ENCODE measurements at regions not wholly inside any gene's neighbourhood (a gene's known extent, or its start where the extent isn't known, plus 50 kb on each side); places are given as distances from the start of the nearest gene placed in this dataset.
"Not testable (repeated sequence)": the region's sequence is repeated elsewhere in the genome, so short reads cannot be mapped to it uniquely, and the experiment has no call there.

DNA sequence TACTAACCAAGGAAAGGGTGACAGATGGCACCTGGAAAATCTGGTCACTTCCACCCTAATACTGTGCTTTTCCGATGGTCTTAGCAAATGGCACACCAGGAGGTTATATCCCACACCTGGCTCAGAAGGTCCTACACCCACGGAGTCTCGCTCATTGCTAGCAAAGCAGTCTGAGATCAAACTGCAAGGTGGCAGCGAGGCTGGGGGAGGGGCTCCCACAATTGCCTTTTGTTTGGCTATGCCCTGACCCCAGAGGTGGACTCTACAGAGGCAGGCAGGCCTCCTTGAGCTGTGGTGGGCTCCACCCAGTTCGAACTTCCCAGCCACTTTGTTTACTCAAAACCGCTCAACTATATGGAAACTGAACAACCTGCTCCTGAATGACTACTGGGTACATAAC lies 50.3 kb upstream of the UGT2B15 start:
- H3K27me3 Mint-ChIP-seq; H3K4me1 Mint-ChIP-seq; H3K36me3 Mint-ChIP-seq (ENCODE audit: low read depth); H3K4me3 Mint-ChIP-seq; ATAC-seq; H3K9me3 Mint-ChIP-seq; H3K27ac Mint-ChIP-seq; DNase-seq: not testable (repeated sequence)

DNA sequence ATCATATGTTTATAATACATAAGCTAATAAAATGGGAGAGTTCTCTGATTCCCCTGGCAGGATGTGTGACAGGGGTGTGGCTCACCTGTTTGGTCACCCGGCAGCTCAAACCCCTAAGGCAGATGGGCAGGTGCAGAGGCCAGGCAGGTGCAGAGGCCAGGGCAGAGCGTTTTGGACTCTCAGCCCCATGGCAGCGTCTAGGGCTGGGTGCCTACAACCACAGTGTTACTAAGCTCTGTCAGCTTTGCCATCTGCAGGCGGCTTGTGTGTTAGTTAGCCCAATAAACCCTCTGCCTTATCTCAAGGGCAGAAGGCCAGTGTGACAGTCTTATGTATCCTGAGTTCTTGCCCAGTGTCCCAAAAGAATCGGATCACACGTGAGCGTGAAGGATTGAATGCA lies 54.0 kb upstream of the UGT2B15 start:
- Mint-ChIP-seq H3K27me3 (peaks cover under 1% of the 10 kb centered on the region), H3K36me3 (ENCODE audit: low read depth) (no peaks in the 10 kb centered on the region), H3K9me3 (peaks cover under 1% of the 10 kb centered on the region), H3K27ac (no peak overlapping the region), H3K4me3 (no peak overlapping the region), H3K4me1 (no peaks in the 10 kb centered on the region)
- DNase-seq (no peak), ATAC-seq (peak; percentile 28)

GRCh38 chr4:68724922-68725321 lies 54.5 kb upstream of the UGT2B15 start:
- Mint-ChIP-seq H3K36me3 (ENCODE audit: low read depth) (no peaks in the 10 kb centered on the region), H3K9me3 (peaks cover 4% of the 10 kb centered on the region), H3K4me1 (no peaks in the 10 kb centered on the region), H3K27me3 (peaks cover 2% of the 10 kb centered on the region), H3K27ac (no peak overlapping the region), H3K4me3 (no peak overlapping the region)
- ATAC-seq (no peak), DNase-seq (no peak)

- H3K27ac Mint-ChIP-seq = no peak overlapping the region
- H3K4me1 Mint-ChIP-seq = no peaks in the 10 kb centered on the region
- peaks cover 4% of the 10 kb centered on the region for H3K9me3 Mint-ChIP-seq
- H3K27me3 Mint-ChIP-seq = peaks cover 9% of the 10 kb centered on the region
- H3K4me3 Mint-ChIP-seq = no peak overlapping the region
- ATAC-seq (no peak), DNase-seq (no peak)
- no peaks in the 10 kb centered on the region for H3K36me3 Mint-ChIP-seq (ENCODE audit: low read depth)
Observed at GRCh38 chr4:68732653-68733466, 62.4 kb upstream of the UGT2B15 start.

- H3K4me1 Mint-ChIP-seq = no peaks in the 10 kb centered on the region
- H3K36me3 Mint-ChIP-seq (ENCODE audit: low read depth) = no peaks in the 10 kb centered on the region
- no peak for ATAC-seq
Observed at GRCh38 chr4:68734095-68734494, 63.6 kb upstream of the UGT2B15 start.

DNA sequence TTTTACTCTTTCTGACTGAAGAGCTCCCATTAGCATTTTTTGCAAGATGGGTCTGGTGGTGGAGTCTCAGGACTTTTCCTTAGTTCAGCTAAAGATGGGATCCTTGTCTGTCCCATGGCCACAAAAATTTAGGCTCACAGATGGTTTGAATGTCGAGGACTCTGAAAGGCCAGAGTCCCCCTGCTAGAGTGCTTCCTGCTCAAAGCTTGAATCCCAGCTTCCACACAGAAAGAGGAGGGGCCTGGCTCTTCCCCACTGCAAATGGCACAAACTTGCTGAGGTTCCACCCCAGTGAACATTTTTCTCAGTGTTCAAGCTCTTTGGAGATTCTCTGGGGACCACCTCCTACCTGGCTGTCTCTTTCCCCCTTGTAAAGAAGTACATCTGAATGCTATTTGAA lies 64.7 kb upstream of the UGT2B15 start:
- H3K4me1 Mint-ChIP-seq = no peaks in the 10 kb centered on the region
- H3K27me3 Mint-ChIP-seq = peaks cover 6% of the 10 kb centered on the region
- no peaks in the 10 kb centered on the region for H3K36me3 Mint-ChIP-seq (ENCODE audit: low read depth)
- H3K4me3 Mint-ChIP-seq = no peak overlapping the region
- no peaks in the 10 kb centered on the region for H3K9me3 Mint-ChIP-seq
- DNase-seq (no peak), ATAC-seq (no peak)
- H3K27ac Mint-ChIP-seq = no peak overlapping the region

More at GRCh38 chr4:68734095-68734494, 63.6 kb upstream of the UGT2B15 start:
- no peak overlapping the region for H3K4me3 Mint-ChIP-seq
- H3K27me3 Mint-ChIP-seq = peaks cover 9% of the 10 kb centered on the region
- H3K27ac Mint-ChIP-seq = no peak overlapping the region
- DNase-seq = no peak
- H3K9me3 Mint-ChIP-seq = peaks cover 4% of the 10 kb centered on the region

- H3K9me3 Mint-ChIP-seq = no peaks in the 10 kb centered on the region
- no peak for DNase-seq
- peaks cover 2% of the 10 kb centered on the region for H3K27me3 Mint-ChIP-seq
- no peak for ATAC-seq
- no peak overlapping the region for H3K4me3 Mint-ChIP-seq
- no peak overlapping the region for H3K27ac Mint-ChIP-seq
- H3K36me3 Mint-ChIP-seq (ENCODE audit: low read depth) = no peaks in the 10 kb centered on the region
- H3K4me1 Mint-ChIP-seq = no peaks in the 10 kb centered on the region
Observed at GRCh38 chr4:68736813-68737212, 66.4 kb upstream of the UGT2B15 start.

GRCh38 chr4:68738036-68738435 lies 67.6 kb upstream of the UGT2B15 start:
- Mint-ChIP-seq H3K4me3 (no peak overlapping the region), H3K27ac (no peak overlapping the region), H3K4me1 (no peaks in the 10 kb centered on the region)

DNA sequence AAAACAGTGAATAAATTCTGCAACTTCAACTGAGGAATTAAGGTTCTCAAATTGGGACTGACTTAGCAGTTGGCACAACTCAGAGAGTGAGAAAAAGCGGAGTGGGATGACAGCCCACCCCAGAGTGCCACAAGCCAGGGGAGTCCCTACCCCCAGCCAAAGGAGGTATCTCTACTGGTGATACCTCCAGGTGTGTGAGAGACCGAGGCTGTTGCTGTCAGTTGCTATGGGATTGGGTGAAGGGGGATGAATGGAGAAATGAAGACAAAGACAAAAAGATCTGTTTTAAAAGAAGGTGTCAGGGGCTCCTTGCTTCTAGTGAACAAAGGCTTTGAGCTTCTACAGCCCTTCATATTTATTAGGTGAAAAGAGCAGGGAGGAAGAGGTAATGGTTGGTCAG lies 71.4 kb upstream of the UGT2B10 start:
- no peak overlapping the region for H3K4me3 Mint-ChIP-seq
- no peak for ATAC-seq
- H3K4me1 Mint-ChIP-seq = no peaks in the 10 kb centered on the region
- no peaks in the 10 kb centered on the region for H3K9me3 Mint-ChIP-seq
- no peaks in the 10 kb centered on the region for H3K36me3 Mint-ChIP-seq (ENCODE audit: low read depth)
- H3K27ac Mint-ChIP-seq = no peak overlapping the region
- H3K27me3 Mint-ChIP-seq = no peaks in the 10 kb centered on the region
- DNase-seq = no peak

More at GRCh38 chr4:68738036-68738435, 67.6 kb upstream of the UGT2B15 start:
- Mint-ChIP-seq H3K27me3 (peaks cover 2% of the 10 kb centered on the region), H3K9me3 (no peaks in the 10 kb centered on the region), H3K36me3 (ENCODE audit: low read depth) (no peaks in the 10 kb centered on the region)
- DNase-seq (no peak), ATAC-seq (no peak)

DNA sequence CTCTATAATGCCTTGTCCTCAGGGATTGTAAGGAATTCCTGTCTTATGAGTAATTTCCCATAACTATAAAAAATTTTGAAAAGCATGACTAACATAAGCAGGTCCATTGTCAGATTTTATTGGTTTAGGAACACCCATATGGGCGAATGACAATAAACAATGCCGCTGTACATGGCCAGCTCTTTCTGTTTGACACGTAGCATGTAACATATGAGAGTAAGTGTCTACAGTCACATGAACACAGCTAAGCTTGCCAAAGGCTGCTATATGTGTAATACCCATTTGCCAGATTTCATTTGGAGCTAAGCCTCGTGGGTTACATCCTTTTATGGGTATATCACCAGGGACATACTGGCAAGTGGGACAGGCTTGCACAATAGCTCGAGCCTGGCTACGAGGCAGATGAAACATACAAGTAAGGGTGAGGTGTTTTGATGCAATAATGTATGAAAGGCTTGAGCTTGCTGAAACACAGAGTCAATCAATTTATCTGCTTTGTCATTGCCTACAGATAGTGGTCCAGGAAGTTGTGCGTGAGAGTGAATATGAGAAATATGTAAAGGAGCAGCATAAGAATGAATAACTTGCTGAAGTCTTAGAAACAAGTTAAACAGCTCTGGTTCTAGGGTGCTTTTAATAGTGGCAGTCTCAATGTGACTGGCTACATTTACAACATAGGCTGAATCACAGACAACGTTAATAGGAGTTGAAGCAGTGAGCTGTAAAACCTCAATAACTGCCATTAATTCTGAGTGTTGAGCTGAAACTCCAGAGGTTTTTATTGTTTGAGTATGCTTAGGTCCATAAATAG lies 67.4 kb upstream of the UGT2B10 start:
- H3K27me3 Mint-ChIP-seq = no peaks in the 10 kb centered on the region
- ATAC-seq = no peak
- no peak for DNase-seq
- H3K4me1 Mint-ChIP-seq = no peaks in the 10 kb centered on the region
- no peak overlapping the region for H3K4me3 Mint-ChIP-seq
- H3K27ac Mint-ChIP-seq = no peak overlapping the region
- H3K36me3 Mint-ChIP-seq (ENCODE audit: low read depth) = no peaks in the 10 kb centered on the region
- no peaks in the 10 kb centered on the region for H3K9me3 Mint-ChIP-seq

DNA sequence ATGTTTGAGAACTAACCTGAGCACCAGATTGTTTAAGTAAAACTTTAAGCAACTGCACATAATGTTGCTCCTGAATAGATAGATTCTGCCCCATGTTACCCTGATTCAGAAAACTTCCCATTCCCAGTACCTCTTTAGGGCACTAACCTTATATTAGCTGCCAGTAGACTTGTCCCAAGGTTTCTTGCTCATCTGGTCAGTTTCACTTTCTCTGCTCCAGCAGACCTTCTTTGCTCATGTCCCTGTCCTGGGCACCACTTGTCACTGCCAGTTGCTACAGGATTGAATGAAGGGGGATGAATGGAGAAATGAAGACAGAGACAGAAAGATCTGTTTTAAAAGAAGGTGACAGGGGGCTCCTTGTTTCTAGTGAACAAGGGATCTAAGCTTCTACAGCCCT lies 65.2 kb upstream of the UGT2B10 start:
- H3K27me3 Mint-ChIP-seq = no peaks in the 10 kb centered on the region
- no peaks in the 10 kb centered on the region for H3K36me3 Mint-ChIP-seq (ENCODE audit: low read depth)
- H3K9me3 Mint-ChIP-seq = no peaks in the 10 kb centered on the region
- no peak for ATAC-seq
- no peak overlapping the region for H3K4me3 Mint-ChIP-seq
- no peaks in the 10 kb centered on the region for H3K4me1 Mint-ChIP-seq
- no peak overlapping the region for H3K27ac Mint-ChIP-seq
- DNase-seq = no peak

DNA sequence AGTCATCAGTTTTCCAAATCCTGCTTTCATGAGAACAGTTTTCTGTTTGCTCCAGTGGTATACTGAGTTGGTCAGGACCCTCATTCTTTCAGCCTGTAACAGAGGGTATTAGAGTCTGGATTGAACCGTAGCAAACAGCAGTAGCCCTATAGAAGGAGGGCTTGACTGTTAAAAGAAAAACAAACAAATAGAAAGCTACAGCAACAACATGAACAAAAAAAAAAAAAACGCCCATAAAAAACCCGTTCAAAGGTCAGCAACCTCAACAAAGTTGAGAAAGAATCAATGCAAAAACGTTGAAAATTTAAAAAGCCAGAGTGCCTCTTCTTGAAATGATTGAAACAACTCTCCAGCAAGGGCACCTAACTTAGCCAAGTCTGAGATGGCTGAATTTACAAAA lies 64.7 kb upstream of the UGT2B10 start:
- no peaks in the 10 kb centered on the region for H3K27me3 Mint-ChIP-seq
- no peaks in the 10 kb centered on the region for H3K4me1 Mint-ChIP-seq
- H3K9me3 Mint-ChIP-seq = no peaks in the 10 kb centered on the region
- DNase-seq (no peak), ATAC-seq (no peak)
- no peaks in the 10 kb centered on the region for H3K36me3 Mint-ChIP-seq (ENCODE audit: low read depth)
- H3K4me3 Mint-ChIP-seq = no peak overlapping the region
- H3K27ac Mint-ChIP-seq = no peak overlapping the region

- Mint-ChIP-seq H3K4me3 (no peak overlapping the region), H3K9me3 (no peaks in the 10 kb centered on the region), H3K27me3 (no peaks in the 10 kb centered on the region), H3K4me1 (no peaks in the 10 kb centered on the region), H3K27ac (no peak overlapping the region), H3K36me3 (ENCODE audit: low read depth) (no peaks in the 10 kb centered on the region)
- DNase-seq (no peak), ATAC-seq (no peak)
Observed at GRCh38 chr4:68765876-68766275, 49.9 kb upstream of the UGT2B10 start.
